ENCODE measurements at regions not wholly inside any gene's neighbourhood (a gene's known extent, or its start where the extent isn't known, plus 50 kb on each side); places are given as distances from the start of the nearest gene placed in this dataset.

GRCh38 chr1:36576118-36576517, 93.4 kb upstream of the CSF3R start:
- peak; percentile 23 to 65 (median 51) for TF ChIP-seq CTCF (IDR thresholded peaks at IDR 0.05)
- TF ChIP-seq POLR2A (IDR thresholded peaks at IDR 0.05), result no peak

Measured in esophagus squamous epithelium (tissue), 4 donors.